ENCODE measurements at regions not wholly inside any gene's neighbourhood (a gene's known extent, or its start where the extent isn't known, plus 50 kb on each side); places are given as distances from the start of the nearest gene placed in this dataset.

DNA sequence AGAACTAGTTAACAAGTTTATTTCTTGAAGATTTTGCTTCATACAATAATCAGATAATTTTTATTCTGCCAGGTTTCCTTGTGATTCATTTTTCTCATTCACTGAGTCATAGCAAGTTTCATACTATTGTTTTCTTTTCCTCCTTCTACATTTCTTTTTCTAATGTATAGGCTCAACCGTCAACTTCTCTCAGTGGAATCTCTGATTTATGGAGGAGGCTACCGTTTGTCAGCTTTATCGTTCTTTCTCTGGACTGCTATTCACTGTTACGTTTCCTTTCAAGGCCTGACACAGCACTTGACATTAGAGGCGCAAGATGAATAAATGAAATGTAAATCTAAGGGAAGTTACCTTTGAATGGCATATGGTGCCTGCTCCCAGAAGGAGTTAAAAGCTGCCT lies 284.3 kb upstream of the NR5A2 start:
- POLR2A ChIA-PET (ENCODE audit: low non-redundant PET), result no interaction called here
- H3K4me1 ChIP-seq (ENCODE audit: insufficient read depth, low read length, poor library complexity, severe bottlenecking), result no peaks in the 10 kb centered on the region
- BruUV-seq (replicated peaks), result no TSS peak
- CTCF ChIA-PET, result interaction anchor here (1.6 kb wide), 1 partner anchor 13 kb away, joined by 3 read pairs; no protein-coding TSS in a partner anchor
- no peak overlapping the region for H3K27ac ChIP-seq (ENCODE audit: low read depth, low read length, poor library complexity, severe bottlenecking)
- peaks cover 100% of the 10 kb centered on the region for H3K27me3 ChIP-seq (replicated peaks; ENCODE audit: insufficient read depth, low read depth, low read length, poor library complexity)
- intact Hi-C loops (cut with micrococcal nuclease; ENCODE audit: unreplicated experiment), result no loop called here
- no peaks in the 10 kb centered on the region for H3K36me3 ChIP-seq (ENCODE audit: insufficient read depth, low read length, poor library complexity, severe bottlenecking)
- H3K9me3 ChIP-seq (ENCODE audit: low read depth, low read length, poor library complexity, severe bottlenecking), result no peaks in the 10 kb centered on the region
- TF ChIP-seq CTCF (conservative IDR thresholded peaks at IDR 0.05; ENCODE audit: low read depth, low read length) (no peak), EZH2 (IDR thresholded peaks at IDR 0.05; ENCODE audit: borderline replicate concordance, low read depth, low read length, poor library complexity, severe bottlenecking) (no peak)
- H3K4me3 ChIP-seq (ENCODE audit: low read depth, low read length, poor library complexity, severe bottlenecking), result no peak overlapping the region
- DNase-seq (ENCODE audit: low spot score), result no peak

GRCh38 chr1:199746666-199747384 lies 280.7 kb upstream of the NR5A2 start:
- no peaks in the 10 kb centered on the region for H3K36me3 ChIP-seq (ENCODE audit: insufficient read depth, low read length, poor library complexity, severe bottlenecking)
- H3K4me1 ChIP-seq (ENCODE audit: insufficient read depth, low read length, poor library complexity, severe bottlenecking), result no peaks in the 10 kb centered on the region
- ChIA-PET POLR2A (ENCODE audit: low non-redundant PET) (no interaction called here), CTCF (no interaction called here)
- intact Hi-C loops (cut with micrococcal nuclease; ENCODE audit: unreplicated experiment), result no loop called here
- H3K27me3 ChIP-seq (replicated peaks; ENCODE audit: insufficient read depth, low read depth, low read length, poor library complexity), result peaks cover 95% of the 10 kb centered on the region
- H3K27ac ChIP-seq (ENCODE audit: low read depth, low read length, poor library complexity, severe bottlenecking), result no peak overlapping the region
- H3K9me3 ChIP-seq (ENCODE audit: low read depth, low read length, poor library complexity, severe bottlenecking), result no peaks in the 10 kb centered on the region
- TF ChIP-seq EZH2 (IDR thresholded peaks at IDR 0.05; ENCODE audit: borderline replicate concordance, low read depth, low read length, poor library complexity, severe bottlenecking), result no peak
- no peak for TF ChIP-seq CTCF (conservative IDR thresholded peaks at IDR 0.05; ENCODE audit: low read depth, low read length)
- H3K4me3 ChIP-seq (ENCODE audit: low read depth, low read length, poor library complexity, severe bottlenecking), result no peak overlapping the region
- no peak for DNase-seq (ENCODE audit: low spot score)
- no TSS peak for BruUV-seq (replicated peaks)

GRCh38 chr1:199747984-199748383 lies 279.5 kb upstream of the NR5A2 start:
- TF ChIP-seq EZH2 (IDR thresholded peaks at IDR 0.05; ENCODE audit: borderline replicate concordance, low read depth, low read length, poor library complexity, severe bottlenecking) (no peak), CTCF (conservative IDR thresholded peaks at IDR 0.05; ENCODE audit: low read depth, low read length) (no peak)
- POLR2A ChIA-PET (ENCODE audit: low non-redundant PET), result no interaction called here
- intact Hi-C loops (cut with micrococcal nuclease; ENCODE audit: unreplicated experiment), result no loop called here
- no TSS peak for BruUV-seq (replicated peaks)
- Histone ChIP-seq H3K36me3 (ENCODE audit: insufficient read depth, low read length, poor library complexity, severe bottlenecking) (no peaks in the 10 kb centered on the region), H3K9me3 (ENCODE audit: low read depth, low read length, poor library complexity, severe bottlenecking) (no peaks in the 10 kb centered on the region), H3K27ac (ENCODE audit: low read depth, low read length, poor library complexity, severe bottlenecking) (no peak overlapping the region), H3K4me3 (ENCODE audit: low read depth, low read length, poor library complexity, severe bottlenecking) (no peak overlapping the region), H3K4me1 (ENCODE audit: insufficient read depth, low read length, poor library complexity, severe bottlenecking) (no peaks in the 10 kb centered on the region), H3K27me3 (replicated peaks; ENCODE audit: insufficient read depth, low read depth, low read length, poor library complexity) (peaks cover 91% of the 10 kb centered on the region)
- no peak for DNase-seq (ENCODE audit: low spot score)
- CTCF ChIA-PET, result no interaction called here

Measured in A673 (cell line).